Nephron progenitor cell (in vitro differentiated cells): ENCODE measurements at regions not wholly inside any gene's neighbourhood (a gene's known extent, or its start where the extent isn't known, plus 50 kb on each side); places are given as distances from the start of the nearest gene placed in this dataset.
"Not testable (repeated sequence)": the region's sequence is repeated elsewhere in the genome, so short reads cannot be mapped to it uniquely, and the experiment has no call there.

Experiments used
- DNase-seq: peaks from one replicate; pipeline ENCODE4 v3.0.0; 2021
- H3K27ac Mint-ChIP-seq: 2 replicates; pipeline ENCODE4 v1.8.0; 2021; ENCODE audit warnings: mild to moderate bottlenecking, moderate library complexity, mixed read lengths
- H3K27me3 Mint-ChIP-seq: 2 replicates; pipeline ENCODE4 v1.8.0; 2021; ENCODE audit warnings: mild to moderate bottlenecking, low read depth, mixed read lengths; ENCODE audit not compliant: poor library complexity
- H3K36me3 Mint-ChIP-seq: 2 replicates; pipeline ENCODE4 v1.8.0; 2021; ENCODE audit warnings: low read depth, mixed read lengths
- H3K4me1 Mint-ChIP-seq: 2 replicates; pipeline ENCODE4 v1.8.0; 2021; ENCODE audit warnings: mixed read lengths
- H3K4me3 Mint-ChIP-seq: 2 replicates; pipeline ENCODE4 v1.8.0; 2021; ENCODE audit warnings: mild to moderate bottlenecking, moderate library complexity, mixed read lengths
- H3K9me3 Mint-ChIP-seq: 2 replicates; pipeline ENCODE4 v1.8.0; 2021; ENCODE audit warnings: mild to moderate bottlenecking, moderate library complexity, mixed read lengths
- TF ChIP-seq, protein P1 (sequence below): fragments of 200-600 bp; sonication (generic); IDR thresholded peaks from 2 replicates; pipeline ENCODE4 v1.5.0; 2021; ENCODE audit warnings: antibody characterized with exemption

DNA sequence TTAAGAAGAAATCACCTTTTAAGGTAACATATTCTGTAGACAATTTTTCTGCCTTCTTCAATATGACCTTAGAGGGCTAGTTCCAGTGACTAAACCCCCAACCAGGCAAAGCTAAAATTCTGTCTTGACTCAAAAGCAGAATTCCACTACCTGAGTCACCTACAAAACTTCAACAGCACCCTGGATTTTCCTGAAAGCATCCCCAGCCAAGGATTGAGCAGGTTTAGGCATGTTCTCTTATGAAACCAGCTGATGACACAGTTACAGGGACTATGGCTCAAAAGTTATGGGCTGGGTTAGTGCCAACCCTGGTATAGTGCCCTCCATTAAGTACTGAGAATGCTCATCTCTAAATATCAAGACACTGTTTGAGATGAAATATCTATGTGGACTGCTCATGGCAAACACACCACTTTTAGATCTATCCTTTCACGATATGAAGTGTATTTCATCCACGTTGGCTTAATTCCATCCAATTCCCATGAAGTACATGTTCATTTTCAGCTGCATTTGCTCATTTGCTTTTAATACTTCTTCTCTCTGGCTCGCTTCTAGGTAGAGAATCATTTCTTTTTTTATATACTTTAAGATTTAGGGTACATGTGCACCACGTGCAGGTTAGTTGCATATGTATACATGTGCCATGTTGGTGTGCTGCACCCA, 53.6 kb upstream of the TNFAIP3 start:
- H3K27me3 Mint-ChIP-seq: no peaks in the 10 kb centered on the region
- H3K36me3 Mint-ChIP-seq: no peaks in the 10 kb centered on the region
- no peak for DNase-seq
- no peak overlapping the region for H3K27ac Mint-ChIP-seq
- peaks cover 34% of the 10 kb centered on the region for H3K4me1 Mint-ChIP-seq
- no peak overlapping the region for H3K4me3 Mint-ChIP-seq
- TF ChIP-seq, protein P1, sequence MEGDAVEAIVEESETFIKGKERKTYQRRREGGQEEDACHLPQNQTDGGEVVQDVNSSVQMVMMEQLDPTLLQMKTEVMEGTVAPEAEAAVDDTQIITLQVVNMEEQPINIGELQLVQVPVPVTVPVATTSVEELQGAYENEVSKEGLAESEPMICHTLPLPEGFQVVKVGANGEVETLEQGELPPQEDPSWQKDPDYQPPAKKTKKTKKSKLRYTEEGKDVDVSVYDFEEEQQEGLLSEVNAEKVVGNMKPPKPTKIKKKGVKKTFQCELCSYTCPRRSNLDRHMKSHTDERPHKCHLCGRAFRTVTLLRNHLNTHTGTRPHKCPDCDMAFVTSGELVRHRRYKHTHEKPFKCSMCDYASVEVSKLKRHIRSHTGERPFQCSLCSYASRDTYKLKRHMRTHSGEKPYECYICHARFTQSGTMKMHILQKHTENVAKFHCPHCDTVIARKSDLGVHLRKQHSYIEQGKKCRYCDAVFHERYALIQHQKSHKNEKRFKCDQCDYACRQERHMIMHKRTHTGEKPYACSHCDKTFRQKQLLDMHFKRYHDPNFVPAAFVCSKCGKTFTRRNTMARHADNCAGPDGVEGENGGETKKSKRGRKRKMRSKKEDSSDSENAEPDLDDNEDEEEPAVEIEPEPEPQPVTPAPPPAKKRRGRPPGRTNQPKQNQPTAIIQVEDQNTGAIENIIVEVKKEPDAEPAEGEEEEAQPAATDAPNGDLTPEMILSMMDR: no peak
- H3K9me3 Mint-ChIP-seq: no peaks in the 10 kb centered on the region

- H3K27ac Mint-ChIP-seq, H3K4me3 Mint-ChIP-seq, H3K9me3 Mint-ChIP-seq, DNase-seq, H3K36me3 Mint-ChIP-seq, H3K27me3 Mint-ChIP-seq: not testable (repeated sequence)
- H3K4me1 Mint-ChIP-seq: peaks cover 28% of the 10 kb centered on the region
Measured at GRCh38 chr6:137814030-137814429, 53.0 kb upstream of the TNFAIP3 start.

DNA sequence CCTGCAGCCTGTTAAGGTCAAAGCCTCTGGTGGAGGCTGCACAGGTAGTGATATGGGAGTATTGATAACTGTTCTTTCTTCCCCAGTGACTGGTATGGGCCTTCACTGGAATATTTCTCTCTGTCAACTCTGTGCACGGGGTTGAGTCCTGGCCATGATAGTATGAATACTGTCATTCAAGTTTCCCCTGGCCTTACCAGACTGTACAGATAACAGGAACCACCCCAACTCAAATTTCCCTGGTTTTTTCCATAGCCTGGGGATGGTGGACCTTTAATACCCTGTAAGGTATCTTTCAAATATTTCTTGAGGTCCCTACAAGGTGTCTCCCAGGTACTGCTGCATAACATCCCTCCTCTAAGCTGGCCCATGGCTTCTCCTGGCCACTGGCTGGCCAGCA, 51.4 kb upstream of the TNFAIP3 start:
- Mint-ChIP-seq H3K36me3 (no peaks in the 10 kb centered on the region), H3K9me3 (no peaks in the 10 kb centered on the region), H3K27ac (peak overlapping the region; percentile 76), H3K4me3 (no peak overlapping the region), H3K27me3 (no peaks in the 10 kb centered on the region), H3K4me1 (peaks cover 19% of the 10 kb centered on the region)
- DNase-seq: no peak
- TF ChIP-seq, protein P1: no peak

DNA sequence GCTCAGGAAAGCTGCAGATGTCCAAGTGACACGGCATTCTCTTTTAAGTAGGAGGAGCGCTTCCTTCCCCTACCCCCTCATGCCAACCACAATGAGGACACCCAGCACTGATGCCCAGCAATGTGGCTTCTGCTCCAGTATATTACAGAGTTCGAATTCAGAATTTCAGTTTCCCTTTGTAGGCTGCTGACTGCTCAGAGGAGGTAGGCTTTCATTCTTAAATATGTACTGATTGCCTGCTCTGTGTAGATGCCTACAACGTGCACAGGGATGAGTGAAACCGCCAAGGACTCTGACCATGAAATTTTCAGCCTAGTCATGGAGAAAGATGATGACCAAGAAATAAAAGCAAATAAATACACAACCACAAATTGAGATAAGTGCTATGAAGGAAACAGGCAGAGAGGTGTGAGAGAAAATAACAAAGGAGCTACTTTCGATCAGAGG, 50.9 kb upstream of the TNFAIP3 start:
- TF ChIP-seq, protein P1: no peak
- Mint-ChIP-seq H3K27ac (peak overlapping the region; percentile 76), H3K4me3 (no peak overlapping the region), H3K36me3 (no peaks in the 10 kb centered on the region), H3K9me3 (no peaks in the 10 kb centered on the region), H3K27me3 (no peaks in the 10 kb centered on the region), H3K4me1 (peaks cover 14% of the 10 kb centered on the region)
- no peak for DNase-seq

- Mint-ChIP-seq H3K27ac (no peak overlapping the region), H3K27me3 (no peaks in the 10 kb centered on the region), H3K4me1 (peaks cover 8% of the 10 kb centered on the region), H3K36me3 (no peaks in the 10 kb centered on the region), H3K4me3 (no peak overlapping the region), H3K9me3 (no peaks in the 10 kb centered on the region)
- no peak for DNase-seq
- TF ChIP-seq, protein P1: no peak
Measured at GRCh38 chr6:137816688-137817618, 50.1 kb upstream of the TNFAIP3 start.
